Testis (tissue), 2 donors: ENCODE measurements at regions not wholly inside any gene's neighbourhood (a gene's known extent, or its start where the extent isn't known, plus 50 kb on each side); places are given as distances from the start of the nearest gene placed in this dataset.

Experiments used
- DNase-seq: peaks from one replicate; pipeline ENCODE4 v3.0.0-alpha.2; 2019
- H3K27ac ChIP-seq, 2 donors: fragments of 200-600 bp; sonication (generic); one replicate each; pipeline ENCODE4 v1.5.1; 2019
- H3K27me3 ChIP-seq: fragments of 200-600 bp; sonication (generic); one replicate; pipeline ENCODE4 v1.5.1; 2019
- H3K36me3 ChIP-seq: fragments of 200-600 bp; sonication (generic); one replicate; pipeline ENCODE4 v1.5.1; 2017; ENCODE audit warnings: low read depth; ENCODE audit errors: missing control alignments
- H3K4me1 ChIP-seq: fragments of 200-600 bp; sonication (generic); one replicate; pipeline ENCODE4 v1.5.1; 2019
- H3K4me3 ChIP-seq, 2 donors: fragments of 200-600 bp; sonication (generic); one replicate each; pipeline ENCODE4 v1.5.1; 2017 to 2019
- H3K9me3 ChIP-seq: fragments of 200-600 bp; sonication (generic); one replicate; pipeline ENCODE4 v1.5.1; 2017
- CTCF ChIP-seq, 3 experiments: fragments of 450-650 bp in 2 of 3; fragments of 200-600 bp in 1 of 3; sonication (generic) in 1 of 3; IDR thresholded peaks; one replicate each; pipeline ENCODE4 v1.5.1; 2016 to 2019; ENCODE audit warnings: antibody characterized with exemption in 3 of 3, mild to moderate bottlenecking in 2 of 3, moderate library complexity in 1 of 3
- POLR2A ChIP-seq: fragments of 450-650 bp; IDR thresholded peaks from one replicate; pipeline ENCODE4 v1.6.1; 2017; ENCODE audit warnings: antibody characterized with exemption, mild to moderate bottlenecking, moderate library complexity
- WGBS, 2 donors: methylation state at CpG; one replicate each; pipeline ENCODE4 v1.1.5; 2018; 5-methylcytosine and 5-hydroxymethylcytosine counted together
- intact Hi-C: fragments of 100-400 bp; cut with DNase I; formaldehyde crosslinking; loops from one replicate; pipeline ENCODE4 v1.15.1; 2023; ENCODE audit warnings: low total_unique reads

GRCh38 chrX:145729635-145730034, 88.0 kb upstream of the SLITRK2 start:
- intact Hi-C loops: no loop called here
- TF ChIP-seq CTCF (IDR thresholded peaks at IDR 0.05) (no peak), POLR2A (no peak)
- Histone ChIP-seq H3K4me3 (no peak overlapping the region), H3K36me3 (no peaks in the 10 kb centered on the region), H3K4me1 (no peaks in the 10 kb centered on the region), H3K9me3 (no peaks in the 10 kb centered on the region), H3K27ac (no peak overlapping the region), H3K27me3 (no peaks in the 10 kb centered on the region)
- DNase-seq: no peak
- 50 to 59% methylated on average over 2 to 6 of the region's 6 CpGs for WGBS, 2 donors

- whole genome bisulfite sequencing, 2 donors: 67 to 80% methylated on average over 1 of the region's 1 CpG
- Histone ChIP-seq H3K4me3 (no peak overlapping the region), H3K27me3 (no peaks in the 10 kb centered on the region), H3K9me3 (no peaks in the 10 kb centered on the region), H3K36me3 (no peaks in the 10 kb centered on the region), H3K27ac (no peak overlapping the region), H3K4me1 (no peaks in the 10 kb centered on the region)
- TF ChIP-seq CTCF (IDR thresholded peaks at IDR 0.05): no peak
- TF ChIP-seq POLR2A: no peak
- intact Hi-C loops: no loop called here
- no peak for DNase-seq
Measured at GRCh38 chrX:145735036-145735435, 82.6 kb upstream of the SLITRK2 start.

GRCh38 chrX:145751943-145752342, 65.7 kb upstream of the SLITRK2 start:
- no peak for DNase-seq
- H3K27me3 ChIP-seq: no peaks in the 10 kb centered on the region
- no peaks in the 10 kb centered on the region for H3K36me3 ChIP-seq

More at GRCh38 chrX:145751943-145752342, 65.7 kb upstream of the SLITRK2 start:
- WGBS, 2 donors: 66 to 67% methylated on average over 1 to 2 of the region's 2 CpGs
- TF ChIP-seq POLR2A (no peak), CTCF (IDR thresholded peaks at IDR 0.05) (no peak)
- intact Hi-C loops: no loop called here
- H3K27ac ChIP-seq: no peak overlapping the region
- H3K4me1 ChIP-seq: no peaks in the 10 kb centered on the region
- H3K9me3 ChIP-seq: no peaks in the 10 kb centered on the region
- H3K4me3 ChIP-seq: no peak overlapping the region
